Keratinocyte (primary cell): ENCODE measurements at regions not wholly inside any gene's neighbourhood (a gene's known extent, or its start where the extent isn't known, plus 50 kb on each side); places are given as distances from the start of the nearest gene placed in this dataset.

Experiments
- EZH2 ChIP-seq: IDR thresholded peaks from one replicate; pipeline ENCODE4 v1.6.1; 2012; ENCODE audit warnings: inconsistent platforms, mild to moderate bottlenecking, low read length, moderate library complexity
- TF ChIP-seq, protein P1 (sequence below), 3 experiments: IDR thresholded peaks in 1 of 3; conservative IDR thresholded peaks in 1 of 3; optimal IDR thresholded peaks in 1 of 3; 2 replicates in 2 of 3; 3 replicates in 1 of 3; pipeline versions ENCODE3 to v1.5.1; 2011; ENCODE audit warnings: low read length in 3 of 3, mild to moderate bottlenecking in 3 of 3, moderate library complexity in 2 of 3, control low read depth in 1 of 3, inconsistent platforms in 1 of 3; ENCODE audit not compliant: insufficient read depth in 2 of 3; ENCODE audit errors: extremely low read depth in 1 of 3

GRCh38 chr5:82849885-82850284, 227.3 kb downstream of the TMEM167A start:
- TF ChIP-seq, protein P1, sequence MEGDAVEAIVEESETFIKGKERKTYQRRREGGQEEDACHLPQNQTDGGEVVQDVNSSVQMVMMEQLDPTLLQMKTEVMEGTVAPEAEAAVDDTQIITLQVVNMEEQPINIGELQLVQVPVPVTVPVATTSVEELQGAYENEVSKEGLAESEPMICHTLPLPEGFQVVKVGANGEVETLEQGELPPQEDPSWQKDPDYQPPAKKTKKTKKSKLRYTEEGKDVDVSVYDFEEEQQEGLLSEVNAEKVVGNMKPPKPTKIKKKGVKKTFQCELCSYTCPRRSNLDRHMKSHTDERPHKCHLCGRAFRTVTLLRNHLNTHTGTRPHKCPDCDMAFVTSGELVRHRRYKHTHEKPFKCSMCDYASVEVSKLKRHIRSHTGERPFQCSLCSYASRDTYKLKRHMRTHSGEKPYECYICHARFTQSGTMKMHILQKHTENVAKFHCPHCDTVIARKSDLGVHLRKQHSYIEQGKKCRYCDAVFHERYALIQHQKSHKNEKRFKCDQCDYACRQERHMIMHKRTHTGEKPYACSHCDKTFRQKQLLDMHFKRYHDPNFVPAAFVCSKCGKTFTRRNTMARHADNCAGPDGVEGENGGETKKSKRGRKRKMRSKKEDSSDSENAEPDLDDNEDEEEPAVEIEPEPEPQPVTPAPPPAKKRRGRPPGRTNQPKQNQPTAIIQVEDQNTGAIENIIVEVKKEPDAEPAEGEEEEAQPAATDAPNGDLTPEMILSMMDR (optimal IDR thresholded peaks at IDR 0.05 in 1 of 3, IDR thresholded peaks at IDR 0.05 in 1 of 3, conservative IDR thresholded peaks at IDR 0.05 in 1 of 3; ENCODE audit: extremely low read depth in 1 of 3, insufficient read depth in 2 of 3, low read length in 3 of 3) = no peak
- TF ChIP-seq EZH2 = no peak
